EH (cell line): ENCODE measurements at regions not wholly inside any gene's neighbourhood (a gene's known extent, or its start where the extent isn't known, plus 50 kb on each side); places are given as distances from the start of the nearest gene placed in this dataset.
"Not testable (repeated sequence)": the region's sequence is repeated elsewhere in the genome, so short reads cannot be mapped to it uniquely, and the experiment has no call there.

Experiments
- DNase-seq: peaks from one replicate; pipeline ENCODE4 v3.0.0-alpha.2; 2015; ENCODE audit warnings: low read depth

GRCh38 chrY:8151561-8151960 is 1185.7 kb upstream of the TSPY4 start:
- no peak for DNase-seq

- DNase-seq = no peak
Measured at GRCh38 chrY:8128578-8128977, 1208.7 kb upstream of the TSPY4 start.

- DNase-seq = no peak
Measured at GRCh38 chrY:8125907-8126571, 1211.2 kb upstream of the TSPY4 start.

- DNase-seq = no peak
Measured at GRCh38 chrY:8121825-8122224, 1210.3 kb upstream of the AMELY start.

GRCh38 chrY:8094429-8094828 is 1182.9 kb upstream of the AMELY start:
- no peak for DNase-seq

- DNase-seq = no peak
Measured at GRCh38 chrY:8092926-8093325, 1181.4 kb upstream of the AMELY start.

- DNase-seq = no peak
Measured at GRCh38 chrY:8085925-8086324, 1174.4 kb upstream of the AMELY start.

GRCh38 chrY:8084192-8084591 is 1172.6 kb upstream of the AMELY start:
- DNase-seq = no peak

GRCh38 chrY:8081151-8081550 is 1169.6 kb upstream of the AMELY start:
- no peak for DNase-seq

GRCh38 chrY:8065220-8065619 is 1153.7 kb upstream of the AMELY start:
- no peak for DNase-seq

GRCh38 chrY:8064500-8064899 is 1152.9 kb upstream of the AMELY start:
- DNase-seq = no peak

- no peak for DNase-seq
Measured at GRCh38 chrY:8063973-8064372, 1152.4 kb upstream of the AMELY start.

- DNase-seq = no peak
Measured at GRCh38 chrY:8058613-8059012, 1147.1 kb upstream of the AMELY start.

GRCh38 chrY:8051340-8051739 is 1139.8 kb upstream of the AMELY start:
- no peak for DNase-seq

GRCh38 chrY:8041238-8041637 is 1129.7 kb upstream of the AMELY start:
- no peak for DNase-seq

- no peak for DNase-seq
Measured at GRCh38 chrY:8036563-8036962, 1125.0 kb upstream of the AMELY start.

GRCh38 chrY:8035653-8036052 is 1124.1 kb upstream of the AMELY start:
- DNase-seq = no peak

GRCh38 chrY:8034673-8035072 is 1123.1 kb upstream of the AMELY start:
- DNase-seq = no peak

- peak; percentile 4 for DNase-seq
Measured at GRCh38 chrY:8033200-8033599, 1121.6 kb upstream of the AMELY start.

- no peak for DNase-seq
Measured at GRCh38 chrY:8020540-8020939, 1109.0 kb upstream of the AMELY start.

- no peak for DNase-seq
Measured at GRCh38 chrY:8011515-8011914, 1100.0 kb upstream of the AMELY start.

- peak; percentile 3 for DNase-seq
Measured at GRCh38 chrY:8004196-8004595, 1092.6 kb upstream of the AMELY start.

- no peak for DNase-seq
Measured at GRCh38 chrY:7996726-7997125, 1085.2 kb upstream of the AMELY start.

GRCh38 chrY:7994781-7995180 is 1083.2 kb upstream of the AMELY start:
- not testable (repeated sequence) for DNase-seq

GRCh38 chrY:7979770-7980169 is 1068.2 kb upstream of the AMELY start:
- no peak for DNase-seq
